ENCODE measurements at regions not wholly inside any gene's neighbourhood (a gene's known extent, or its start where the extent isn't known, plus 50 kb on each side); places are given as distances from the start of the nearest gene placed in this dataset.

GRCh38 chr2:116719836-116720235 lies 1094.7 kb upstream of the DDX18 start:
- DNase-seq (ENCODE audit: extremely low spot score, unreplicated experiment): no peak
- H3K4me1 Mint-ChIP-seq (ENCODE audit: unreplicated experiment): peaks cover 5% of the 10 kb centered on the region
- no peak for TF ChIP-seq CTCF (IDR thresholded peaks at IDR 0.05)

DNA sequence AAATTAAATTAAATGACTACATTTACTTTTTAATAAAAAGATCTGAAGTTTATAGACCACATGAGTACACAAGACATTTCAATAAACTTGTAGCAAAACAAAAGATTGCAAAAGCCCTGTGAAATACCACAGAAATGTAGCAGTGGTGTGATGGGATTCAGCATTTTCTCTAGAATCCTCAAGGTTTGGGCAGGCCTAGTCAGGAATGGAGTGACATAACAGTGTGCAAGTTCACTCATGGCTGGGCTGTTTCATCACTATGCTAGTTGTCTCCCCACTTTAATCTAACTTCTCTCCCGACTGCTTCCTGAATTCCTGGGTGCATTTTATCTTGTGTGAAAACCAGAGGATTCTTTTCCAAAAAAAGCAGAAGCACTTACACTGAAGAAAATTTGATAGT lies 1089.9 kb upstream of the DDX18 start:
- no peaks in the 10 kb centered on the region for H3K9me3 Mint-ChIP-seq (ENCODE audit: unreplicated experiment)
- peaks cover 6% of the 10 kb centered on the region for H3K27me3 Mint-ChIP-seq (ENCODE audit: unreplicated experiment)
- DNase-seq (ENCODE audit: extremely low spot score, unreplicated experiment): no peak
- peaks cover 3% of the 10 kb centered on the region for H3K4me1 Mint-ChIP-seq (ENCODE audit: unreplicated experiment)
- no peak overlapping the region for H3K4me3 Mint-ChIP-seq (ENCODE audit: unreplicated experiment)
- no peaks in the 10 kb centered on the region for H3K36me3 Mint-ChIP-seq (ENCODE audit: unreplicated experiment)
- no peak for TF ChIP-seq CTCF (IDR thresholded peaks at IDR 0.05)
- no peak overlapping the region for H3K27ac Mint-ChIP-seq (ENCODE audit: unreplicated experiment)

More at GRCh38 chr2:116719836-116720235, 1094.7 kb upstream of the DDX18 start:
- Mint-ChIP-seq H3K27ac (ENCODE audit: unreplicated experiment) (no peak overlapping the region), H3K27me3 (ENCODE audit: unreplicated experiment) (peaks cover 6% of the 10 kb centered on the region), H3K4me3 (ENCODE audit: unreplicated experiment) (no peak overlapping the region), H3K36me3 (ENCODE audit: unreplicated experiment) (no peaks in the 10 kb centered on the region), H3K9me3 (ENCODE audit: unreplicated experiment) (no peaks in the 10 kb centered on the region)

DNA sequence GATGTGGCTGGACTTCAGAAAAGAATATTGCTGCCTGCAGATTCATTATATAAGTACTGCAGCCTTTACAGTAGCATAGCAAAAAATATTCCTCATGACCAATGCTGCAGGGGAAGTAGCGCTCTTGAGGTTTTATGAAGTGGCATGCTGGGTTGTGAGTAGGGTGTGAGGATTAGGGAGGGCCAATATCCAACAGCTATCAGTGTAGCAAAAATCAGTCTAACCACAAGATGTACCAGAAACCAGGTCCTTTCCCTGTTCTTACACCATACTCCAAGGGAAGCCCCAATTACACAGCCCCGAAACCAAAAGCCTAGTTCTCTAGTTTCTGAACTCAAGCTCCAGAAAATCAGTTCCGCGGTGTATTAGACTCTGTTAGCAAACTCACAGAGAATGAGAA lies 1082.2 kb upstream of the DDX18 start:
- H3K4me3 Mint-ChIP-seq (ENCODE audit: unreplicated experiment): no peak overlapping the region
- H3K27me3 Mint-ChIP-seq (ENCODE audit: unreplicated experiment): peaks cover 30% of the 10 kb centered on the region
- DNase-seq (ENCODE audit: extremely low spot score, unreplicated experiment): no peak
- no peak for TF ChIP-seq CTCF (IDR thresholded peaks at IDR 0.05)
- no peak overlapping the region for H3K27ac Mint-ChIP-seq (ENCODE audit: unreplicated experiment)
- no peaks in the 10 kb centered on the region for H3K36me3 Mint-ChIP-seq (ENCODE audit: unreplicated experiment)
- no peaks in the 10 kb centered on the region for H3K4me1 Mint-ChIP-seq (ENCODE audit: unreplicated experiment)
- no peaks in the 10 kb centered on the region for H3K9me3 Mint-ChIP-seq (ENCODE audit: unreplicated experiment)

- H3K4me3 Mint-ChIP-seq (ENCODE audit: unreplicated experiment): no peak overlapping the region
- H3K9me3 Mint-ChIP-seq (ENCODE audit: unreplicated experiment): no peaks in the 10 kb centered on the region
- TF ChIP-seq CTCF (IDR thresholded peaks at IDR 0.05): no peak
- peaks cover 35% of the 10 kb centered on the region for H3K27me3 Mint-ChIP-seq (ENCODE audit: unreplicated experiment)
- no peak overlapping the region for H3K27ac Mint-ChIP-seq (ENCODE audit: unreplicated experiment)
- no peak for DNase-seq (ENCODE audit: extremely low spot score, unreplicated experiment)
- no peaks in the 10 kb centered on the region for H3K4me1 Mint-ChIP-seq (ENCODE audit: unreplicated experiment)
- no peaks in the 10 kb centered on the region for H3K36me3 Mint-ChIP-seq (ENCODE audit: unreplicated experiment)
Observed at GRCh38 chr2:116733699-116734098, 1080.8 kb upstream of the DDX18 start.

- no peak for TF ChIP-seq CTCF (IDR thresholded peaks at IDR 0.05)
- Mint-ChIP-seq H3K9me3 (ENCODE audit: unreplicated experiment) (no peaks in the 10 kb centered on the region), H3K36me3 (ENCODE audit: unreplicated experiment) (no peaks in the 10 kb centered on the region), H3K27ac (ENCODE audit: unreplicated experiment) (no peak overlapping the region), H3K27me3 (ENCODE audit: unreplicated experiment) (peaks cover 39% of the 10 kb centered on the region), H3K4me3 (ENCODE audit: unreplicated experiment) (no peak overlapping the region), H3K4me1 (ENCODE audit: unreplicated experiment) (no peaks in the 10 kb centered on the region)
- DNase-seq (ENCODE audit: extremely low spot score, unreplicated experiment): no peak
Observed at GRCh38 chr2:116737951-116738350, 1076.5 kb upstream of the DDX18 start.
